Upper lobe of left lung (tissue), 4 donors: ENCODE measurements at regions not wholly inside any gene's neighbourhood (a gene's known extent, or its start where the extent isn't known, plus 50 kb on each side); places are given as distances from the start of the nearest gene placed in this dataset.

Experiments used
- CTCF ChIP-seq, 6 experiments: fragments of 450-650 bp in 4 of 6; fragments of 200-600 bp in 2 of 6; sonication (generic) in 2 of 6; IDR thresholded peaks; one replicate each; pipeline ENCODE4 v1.5.1; 2016 to 2019; ENCODE audit warnings: antibody characterized with exemption in 6 of 6
- EP300 ChIP-seq, 4 donors: sonication (generic); formaldehyde crosslinking; IDR thresholded peaks; one replicate each; pipeline ENCODE4 v1.5.1; 2017; ENCODE audit warnings: antibody characterized with exemption in 4 of 4, control low read depth in 2 of 4

- no peak for TF ChIP-seq CTCF (IDR thresholded peaks at IDR 0.05)
- no peak for TF ChIP-seq EP300 (IDR thresholded peaks at IDR 0.05)
Measured at GRCh38 chr5:92907938-92908606, 672.9 kb downstream of the NR2F1-AS1 start.
